GM06990 (cell line): ENCODE measurements at regions not wholly inside any gene's neighbourhood (a gene's known extent, or its start where the extent isn't known, plus 50 kb on each side); places are given as distances from the start of the nearest gene placed in this dataset.
A peak's percentile ranks its signal among the peaks of the same experiment; 100 is the strongest.

Experiments
- DNase-seq: peaks from one replicate; pipeline ENCODE4 v3.0.0-alpha.2; 2011; ENCODE audit not compliant: insufficient read length; ENCODE audit errors: extremely low read depth
- H3K27me3 ChIP-seq: replicated peaks from 2 replicates; pipeline ENCODE4 v1.6.0; 2011; ENCODE audit warnings: low read length; ENCODE audit not compliant: control insufficient read depth, insufficient read depth
- H3K36me3 ChIP-seq: 2 replicates; pipeline ENCODE4 v1.5.1; 2011; ENCODE audit warnings: low read length; ENCODE audit not compliant: control insufficient read depth, insufficient read depth
- H3K4me3 ChIP-seq: replicated peaks from 2 replicates; pipeline ENCODE4 v1.5.1; 2011; ENCODE audit warnings: low read depth, mild to moderate bottlenecking, control low read depth, low read length
- CTCF ChIP-seq: IDR thresholded peaks from 2 replicates; pipeline ENCODE4 v1.5.1; 2011; ENCODE audit warnings: low read length, control low read depth, mild to moderate bottlenecking, inconsistent platforms; ENCODE audit not compliant: insufficient read depth, poor library complexity, severe bottlenecking

- TF ChIP-seq CTCF = peak; percentile 35
- no peak for DNase-seq
- no peak overlapping the region for H3K4me3 ChIP-seq
- no peaks in the 10 kb centered on the region for H3K27me3 ChIP-seq
- no peaks in the 10 kb centered on the region for H3K36me3 ChIP-seq
Observed at GRCh38 chr2:18001671-18002070, 123.2 kb downstream of the KCNS3 start.

- no peak for TF ChIP-seq CTCF
- H3K4me3 ChIP-seq = no peak overlapping the region
- no peaks in the 10 kb centered on the region for H3K27me3 ChIP-seq
- no peak for DNase-seq
- H3K36me3 ChIP-seq = no peaks in the 10 kb centered on the region
Observed at GRCh38 chr2:17996978-17997377, 118.5 kb downstream of the KCNS3 start.

GRCh38 chr2:17995593-17995992 is 117.1 kb downstream of the KCNS3 start:
- no peaks in the 10 kb centered on the region for H3K27me3 ChIP-seq
- H3K4me3 ChIP-seq = no peak overlapping the region
- DNase-seq = no peak
- no peak for TF ChIP-seq CTCF
- H3K36me3 ChIP-seq = no peaks in the 10 kb centered on the region
